ENCODE measurements at regions not wholly inside any gene's neighbourhood (a gene's known extent, or its start where the extent isn't known, plus 50 kb on each side); places are given as distances from the start of the nearest gene placed in this dataset.

GRCh38 chr2:138104071-138104470, 139.8 kb downstream of the HNMT start:
- H2BK12ac ChIP-seq (ENCODE audit: low read length): no peak overlapping the region
- peaks cover 0 to 2% of the 10 kb centered on the region in 2 donors for H3K4me1 ChIP-seq (ENCODE audit: control insufficient read depth in 2 of 2, insufficient read depth in 1 of 2, low read depth in 1 of 2, low read length in 2 of 2)
- no peaks in the 10 kb centered on the region for H3K36me3 ChIP-seq (replicated peaks in 1 of 2; ENCODE audit: control insufficient read depth in 2 of 2, insufficient read depth in 2 of 2, low read length in 2 of 2)
- DNase-seq (ENCODE audit: low spot score): no peak
- H3K18ac ChIP-seq (ENCODE audit: low read length): no peak overlapping the region
- H3K79me1 ChIP-seq (ENCODE audit: low read depth, low read length): no peaks in the 10 kb centered on the region
- H3K9me3 ChIP-seq (replicated peaks in 1 of 2; ENCODE audit: control insufficient read depth in 2 of 2, insufficient read depth in 1 of 2, low read depth in 1 of 2, low read length in 2 of 2): no peaks in the 10 kb centered on the region
- H3K9ac ChIP-seq (ENCODE audit: low read depth, low read length, poor library complexity): no peak overlapping the region
- no peak overlapping the region for H3K23ac ChIP-seq (ENCODE audit: low read depth, low read length, poor library complexity)
- no peaks in the 10 kb centered on the region for H3K27me3 ChIP-seq (ENCODE audit: control insufficient read depth in 3 of 3, insufficient read depth in 3 of 3, low read depth in 1 of 3, low read length in 3 of 3)
- no peak overlapping the region for H2AFZ ChIP-seq (ENCODE audit: low read length)
- H3K4ac ChIP-seq (ENCODE audit: low read length): no peak overlapping the region
- H3K4me2 ChIP-seq (ENCODE audit: insufficient read depth, low read length, poor library complexity, severe bottlenecking): no peak overlapping the region
- WGBS, 2 donors (ENCODE audit: extremely low coverage in 2 of 2, insufficient read length in 2 of 2, insufficient replicate concordance in 1 of 2): no CpG with 5 or more reads among the region's 1 CpG
- no peak overlapping the region for H4K91ac ChIP-seq (ENCODE audit: low read depth, low read length, poor library complexity)
- H3K14ac ChIP-seq (ENCODE audit: low read length): no peak overlapping the region
- no peak overlapping the region for H4K8ac ChIP-seq (ENCODE audit: low read depth, low read length)
- no peak overlapping the region for H3K4me3 ChIP-seq (ENCODE audit: low read length in 2 of 2)
- H2AK5ac ChIP-seq (ENCODE audit: low read depth, low read length): no peak overlapping the region
- H2BK15ac ChIP-seq (ENCODE audit: low read length): no peak overlapping the region
- H3K27ac ChIP-seq (replicated peaks; ENCODE audit: low read length): no peak overlapping the region
- no peak overlapping the region for H2BK5ac ChIP-seq (ENCODE audit: low read length)
- no peak overlapping the region for H2BK120ac ChIP-seq (ENCODE audit: low read depth, low read length)

- Histone ChIP-seq H3K27me3 (ENCODE audit: control insufficient read depth in 3 of 3, insufficient read depth in 3 of 3, low read depth in 1 of 3, low read length in 3 of 3) (no peaks in the 10 kb centered on the region), H2BK5ac (ENCODE audit: low read length) (no peak overlapping the region), H3K9ac (ENCODE audit: low read depth, low read length, poor library complexity) (no peak overlapping the region), H3K4ac (ENCODE audit: low read length) (no peak overlapping the region), H3K4me2 (ENCODE audit: insufficient read depth, low read length, poor library complexity, severe bottlenecking) (no peak overlapping the region), H3K9me3 (replicated peaks in 1 of 2; ENCODE audit: control insufficient read depth in 2 of 2, insufficient read depth in 1 of 2, low read depth in 1 of 2, low read length in 2 of 2) (no peaks in the 10 kb centered on the region), H3K27ac (replicated peaks; ENCODE audit: low read length) (no peak overlapping the region), H2BK15ac (ENCODE audit: low read length) (no peak overlapping the region), H4K8ac (ENCODE audit: low read depth, low read length) (no peak overlapping the region), H3K4me3 (ENCODE audit: low read length in 2 of 2) (no peak overlapping the region), H3K36me3 (replicated peaks in 1 of 2; ENCODE audit: control insufficient read depth in 2 of 2, insufficient read depth in 2 of 2, low read length in 2 of 2) (no peaks in the 10 kb centered on the region), H2BK12ac (ENCODE audit: low read length) (no peak overlapping the region), H3K4me1 (ENCODE audit: control insufficient read depth in 2 of 2, insufficient read depth in 1 of 2, low read depth in 1 of 2, low read length in 2 of 2) (peaks cover 0 to 2% of the 10 kb centered on the region in 2 donors), H2BK120ac (ENCODE audit: low read depth, low read length) (no peak overlapping the region), H3K14ac (ENCODE audit: low read length) (no peak overlapping the region), H2AK5ac (ENCODE audit: low read depth, low read length) (no peak overlapping the region), H3K18ac (ENCODE audit: low read length) (no peak overlapping the region), H2AFZ (ENCODE audit: low read length) (no peak overlapping the region), H3K79me1 (ENCODE audit: low read depth, low read length) (no peaks in the 10 kb centered on the region), H4K91ac (ENCODE audit: low read depth, low read length, poor library complexity) (no peak overlapping the region), H3K23ac (ENCODE audit: low read depth, low read length, poor library complexity) (no peak overlapping the region)
- no CpG with 5 or more reads among the region's 1 CpG for WGBS, 2 donors (ENCODE audit: extremely low coverage in 2 of 2, insufficient read length in 2 of 2, insufficient replicate concordance in 1 of 2)
- DNase-seq (ENCODE audit: low spot score): no peak
These were observed 141.1 kb downstream of the HNMT start for GRCh38 chr2:138105358-138105757.

GRCh38 chr2:138106606-138107005, 142.3 kb downstream of the HNMT start:
- peaks cover 0 to 2% of the 10 kb centered on the region in 2 donors for H3K4me1 ChIP-seq (ENCODE audit: control insufficient read depth in 2 of 2, insufficient read depth in 1 of 2, low read depth in 1 of 2, low read length in 2 of 2)
- H2BK120ac ChIP-seq (ENCODE audit: low read depth, low read length): no peak overlapping the region
- no peak overlapping the region for H3K14ac ChIP-seq (ENCODE audit: low read length)
- no peak overlapping the region for H2AFZ ChIP-seq (ENCODE audit: low read length)
- H3K4me3 ChIP-seq (ENCODE audit: low read length in 2 of 2): no peak overlapping the region
- no peaks in the 10 kb centered on the region for H3K9me3 ChIP-seq (replicated peaks in 1 of 2; ENCODE audit: control insufficient read depth in 2 of 2, insufficient read depth in 1 of 2, low read depth in 1 of 2, low read length in 2 of 2)
- no peak overlapping the region for H2BK5ac ChIP-seq (ENCODE audit: low read length)
- no peak overlapping the region for H4K8ac ChIP-seq (ENCODE audit: low read depth, low read length)
- no peak for DNase-seq (ENCODE audit: low spot score)
- H2BK15ac ChIP-seq (ENCODE audit: low read length): no peak overlapping the region
- H3K79me1 ChIP-seq (ENCODE audit: low read depth, low read length): no peaks in the 10 kb centered on the region
- no peak overlapping the region for H3K4me2 ChIP-seq (ENCODE audit: insufficient read depth, low read length, poor library complexity, severe bottlenecking)
- WGBS, 2 donors (ENCODE audit: extremely low coverage in 2 of 2, insufficient read length in 2 of 2, insufficient replicate concordance in 1 of 2): no CpG with 5 or more reads among the region's 1 CpG
- no peaks in the 10 kb centered on the region for H3K27me3 ChIP-seq (ENCODE audit: control insufficient read depth in 3 of 3, insufficient read depth in 3 of 3, low read depth in 1 of 3, low read length in 3 of 3)
- H2AK5ac ChIP-seq (ENCODE audit: low read depth, low read length): no peak overlapping the region
- no peak overlapping the region for H3K4ac ChIP-seq (ENCODE audit: low read length)
- no peak overlapping the region for H2BK12ac ChIP-seq (ENCODE audit: low read length)
- no peak overlapping the region for H4K91ac ChIP-seq (ENCODE audit: low read depth, low read length, poor library complexity)
- H3K23ac ChIP-seq (ENCODE audit: low read depth, low read length, poor library complexity): no peak overlapping the region
- no peak overlapping the region for H3K18ac ChIP-seq (ENCODE audit: low read length)
- no peak overlapping the region for H3K9ac ChIP-seq (ENCODE audit: low read depth, low read length, poor library complexity)
- H3K36me3 ChIP-seq (replicated peaks in 1 of 2; ENCODE audit: control insufficient read depth in 2 of 2, insufficient read depth in 2 of 2, low read length in 2 of 2): no peaks in the 10 kb centered on the region
- no peak overlapping the region for H3K27ac ChIP-seq (replicated peaks; ENCODE audit: low read length)

GRCh38 chr2:138107288-138107687, 143.0 kb downstream of the HNMT start:
- no peak for DNase-seq (ENCODE audit: low spot score)
- no peaks in the 10 kb centered on the region for H3K9me3 ChIP-seq (replicated peaks in 1 of 2; ENCODE audit: control insufficient read depth in 2 of 2, insufficient read depth in 1 of 2, low read depth in 1 of 2, low read length in 2 of 2)
- H3K4me2 ChIP-seq (ENCODE audit: insufficient read depth, low read length, poor library complexity, severe bottlenecking): no peak overlapping the region
- no peak overlapping the region for H2AFZ ChIP-seq (ENCODE audit: low read length)
- WGBS, 2 donors (ENCODE audit: extremely low coverage in 2 of 2, insufficient read length in 2 of 2, insufficient replicate concordance in 1 of 2): no CpG with 5 or more reads among the region's 4 CpGs
- no peak overlapping the region for H3K4ac ChIP-seq (ENCODE audit: low read length)
- no peak overlapping the region for H4K91ac ChIP-seq (ENCODE audit: low read depth, low read length, poor library complexity)
- H3K4me1 ChIP-seq (ENCODE audit: control insufficient read depth in 2 of 2, insufficient read depth in 1 of 2, low read depth in 1 of 2, low read length in 2 of 2): peaks cover 0 to 2% of the 10 kb centered on the region in 2 donors
- no peaks in the 10 kb centered on the region for H3K27me3 ChIP-seq (ENCODE audit: control insufficient read depth in 3 of 3, insufficient read depth in 3 of 3, low read depth in 1 of 3, low read length in 3 of 3)
- no peak overlapping the region for H2AK5ac ChIP-seq (ENCODE audit: low read depth, low read length)
- no peaks in the 10 kb centered on the region for H3K36me3 ChIP-seq (replicated peaks in 1 of 2; ENCODE audit: control insufficient read depth in 2 of 2, insufficient read depth in 2 of 2, low read length in 2 of 2)
- H2BK12ac ChIP-seq (ENCODE audit: low read length): no peak overlapping the region
- H3K9ac ChIP-seq (ENCODE audit: low read depth, low read length, poor library complexity): no peak overlapping the region
- no peak overlapping the region for H2BK5ac ChIP-seq (ENCODE audit: low read length)
- no peak overlapping the region for H3K23ac ChIP-seq (ENCODE audit: low read depth, low read length, poor library complexity)
- H2BK15ac ChIP-seq (ENCODE audit: low read length): no peak overlapping the region
- H2BK120ac ChIP-seq (ENCODE audit: low read depth, low read length): no peak overlapping the region
- no peak overlapping the region for H3K4me3 ChIP-seq (ENCODE audit: low read length in 2 of 2)
- H3K79me1 ChIP-seq (ENCODE audit: low read depth, low read length): no peaks in the 10 kb centered on the region
- no peak overlapping the region for H3K14ac ChIP-seq (ENCODE audit: low read length)
- no peak overlapping the region for H3K18ac ChIP-seq (ENCODE audit: low read length)
- no peak overlapping the region for H4K8ac ChIP-seq (ENCODE audit: low read depth, low read length)
- no peak overlapping the region for H3K27ac ChIP-seq (replicated peaks; ENCODE audit: low read length)

All from neuronal stem cell (in vitro differentiated cells).